Muscle of arm (tissue), 1 donor: ENCODE measurements at regions not wholly inside any gene's neighbourhood (a gene's known extent, or its start where the extent isn't known, plus 50 kb on each side); places are given as distances from the start of the nearest gene placed in this dataset.

Experiments
- DNase-seq: peaks from one replicate; pipeline ENCODE4 v3.0.0-alpha.2; 2013

DNA sequence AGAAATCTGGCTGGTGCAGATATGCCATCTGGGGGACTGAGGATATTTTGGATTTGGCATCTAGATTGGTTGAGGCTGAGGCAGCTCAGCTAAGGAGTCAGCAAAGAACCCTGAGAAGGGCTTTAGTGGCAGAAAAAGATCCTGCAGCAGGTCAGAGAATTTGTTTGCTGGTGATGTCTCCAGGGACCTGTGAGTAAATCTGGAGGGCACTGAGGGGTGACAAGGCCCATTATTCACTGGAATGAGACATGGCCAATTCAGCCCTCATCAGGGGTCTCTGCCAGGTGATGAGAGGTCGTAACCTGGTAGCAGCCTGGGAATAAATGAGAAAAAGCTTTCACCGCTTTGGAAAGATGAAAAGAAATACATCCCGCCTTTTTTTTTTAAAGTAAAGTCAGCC lies 118.3 kb upstream of the FBXL4 start:
- DNase-seq = no peak

- DNase-seq = no peak
Observed at GRCh38 chr6:99064834-99065233, 117.1 kb upstream of the FBXL4 start.

DNA sequence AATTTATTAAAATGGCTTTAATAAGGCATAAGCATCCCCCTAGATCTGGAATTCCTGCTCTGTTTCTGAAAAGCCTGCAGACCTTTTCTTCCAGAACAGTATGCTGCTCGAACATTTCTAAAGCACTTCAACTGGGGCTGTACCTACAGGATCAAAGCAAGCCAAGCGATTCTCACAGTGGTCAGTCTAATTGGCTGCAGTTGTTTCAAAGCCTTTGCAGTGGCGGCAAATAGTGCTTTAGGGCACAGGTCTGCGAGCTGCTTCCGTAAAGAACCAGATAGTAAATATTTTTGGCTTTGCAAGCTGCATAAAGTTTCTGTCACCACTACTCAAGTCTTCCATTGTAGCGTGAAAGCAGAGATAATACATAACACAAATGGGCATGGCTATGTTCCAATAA lies 88.9 kb upstream of the FBXL4 start:
- no peak for DNase-seq

GRCh38 chr6:99032396-99032795 lies 84.7 kb upstream of the FBXL4 start:
- DNase-seq = no peak

- DNase-seq = no peak
Observed at GRCh38 chr6:99031957-99032356, 84.2 kb upstream of the FBXL4 start.

DNA sequence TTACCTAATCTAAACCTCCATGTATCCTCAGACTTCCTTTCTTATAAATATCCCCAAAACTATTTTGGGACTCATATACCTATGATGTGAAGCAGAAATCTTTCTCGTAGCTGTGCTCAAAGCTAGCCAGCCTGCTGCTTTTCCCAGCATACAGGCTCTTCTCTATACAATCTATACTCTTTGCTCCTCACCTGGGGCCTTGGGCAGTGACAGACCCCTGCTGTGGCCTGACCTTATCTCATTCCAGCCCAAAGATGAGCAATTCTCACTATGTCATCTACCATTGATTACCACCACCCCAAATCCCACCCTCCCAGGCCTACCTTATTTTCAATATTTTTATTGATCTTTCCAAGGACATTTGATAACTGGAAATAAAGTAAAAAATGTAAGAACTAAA lies 83.2 kb upstream of the FBXL4 start:
- no peak for DNase-seq

GRCh38 chr6:99026135-99026534 lies 78.4 kb upstream of the FBXL4 start:
- DNase-seq = no peak

DNA sequence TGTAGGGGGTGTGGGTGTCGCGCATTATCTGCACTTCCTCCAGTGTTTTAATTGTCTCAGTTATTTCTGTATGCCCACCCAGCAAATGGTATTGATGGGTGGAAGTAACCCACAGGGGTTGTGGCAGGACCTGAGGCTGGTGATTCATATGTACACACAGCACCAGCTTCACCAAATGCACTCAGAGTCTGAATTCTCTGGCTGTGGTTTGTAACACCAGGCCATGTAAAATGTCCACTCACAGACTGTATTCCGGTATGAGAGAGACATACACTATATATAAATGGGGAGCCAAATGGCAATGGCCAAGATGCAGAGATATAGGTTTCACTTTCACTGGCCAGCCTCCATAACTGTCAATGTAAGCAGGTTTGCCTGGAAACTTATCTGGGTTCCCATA lies 76.3 kb upstream of the FBXL4 start:
- no peak for DNase-seq

DNA sequence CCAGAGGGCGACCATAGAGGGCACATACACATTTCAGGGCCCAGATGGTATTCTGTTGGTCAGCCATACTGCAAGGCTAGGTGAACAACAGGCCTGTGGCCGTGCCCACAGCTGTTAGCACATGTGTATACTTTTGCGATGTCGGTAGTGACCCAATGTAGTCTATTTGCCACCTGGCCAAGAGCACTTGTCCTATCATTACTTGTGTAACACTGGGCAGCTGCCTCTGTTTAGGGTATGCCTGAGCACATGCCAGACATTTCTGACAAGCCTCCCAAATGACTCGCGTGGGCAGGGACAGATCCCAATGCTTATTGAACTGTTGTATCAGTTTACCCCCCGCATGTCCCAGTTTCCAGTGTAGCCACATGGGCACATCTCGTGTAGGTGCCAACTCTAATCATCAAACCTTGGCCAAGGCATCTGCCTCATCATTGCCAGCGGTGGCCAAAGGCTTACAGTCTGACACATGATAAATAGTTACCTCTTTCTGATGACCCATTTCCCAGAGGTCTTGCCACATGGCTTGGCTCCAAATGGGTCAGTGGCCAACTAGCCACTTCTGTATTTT lies 74.4 kb upstream of the FBXL4 start:
- no peak for DNase-seq

DNA sequence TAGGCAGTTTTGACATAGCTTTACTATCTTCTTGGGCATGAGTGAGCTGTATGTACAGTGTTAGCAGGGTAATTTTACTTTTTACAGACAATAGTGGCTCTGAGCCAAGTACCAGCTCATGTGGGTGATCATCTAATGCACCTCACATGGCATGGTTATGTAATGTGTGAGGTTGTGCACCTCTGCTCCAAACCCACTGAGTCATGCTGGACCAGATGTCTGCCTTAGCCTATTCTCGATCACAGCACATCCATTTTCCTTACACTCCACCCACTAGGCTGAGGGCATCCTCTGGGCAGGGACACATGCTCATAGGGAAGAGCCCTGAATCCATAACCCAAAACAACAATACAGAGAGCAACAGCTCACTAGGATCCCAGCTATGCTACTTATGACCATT lies 71.6 kb upstream of the FBXL4 start:
- no peak for DNase-seq

DNA sequence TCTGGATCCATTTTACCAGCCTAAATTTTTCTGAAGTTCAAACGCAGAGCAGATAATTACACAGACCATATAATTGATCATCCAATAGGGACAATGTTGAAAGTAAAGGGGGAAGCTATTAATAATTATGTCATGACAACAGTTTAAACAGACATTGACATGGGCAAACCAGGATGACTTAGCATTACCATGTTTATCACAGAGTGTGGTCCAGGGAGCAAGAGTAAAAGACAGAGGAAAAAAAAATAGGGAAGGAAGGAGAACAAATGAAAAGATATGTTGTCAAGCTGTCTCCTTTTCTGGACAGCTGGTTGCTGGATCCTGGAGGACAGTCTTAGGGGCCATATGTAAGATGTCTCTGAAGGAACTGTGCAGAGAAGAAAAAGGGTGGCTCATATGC lies 69.4 kb upstream of the FBXL4 start:
- no peak for DNase-seq

GRCh38 chr6:99016355-99016754 lies 68.6 kb upstream of the FBXL4 start:
- no peak for DNase-seq

GRCh38 chr6:99014061-99014460 lies 66.3 kb upstream of the FBXL4 start:
- DNase-seq = no peak

GRCh38 chr6:99013661-99014060 lies 65.9 kb upstream of the FBXL4 start:
- no peak for DNase-seq

DNA sequence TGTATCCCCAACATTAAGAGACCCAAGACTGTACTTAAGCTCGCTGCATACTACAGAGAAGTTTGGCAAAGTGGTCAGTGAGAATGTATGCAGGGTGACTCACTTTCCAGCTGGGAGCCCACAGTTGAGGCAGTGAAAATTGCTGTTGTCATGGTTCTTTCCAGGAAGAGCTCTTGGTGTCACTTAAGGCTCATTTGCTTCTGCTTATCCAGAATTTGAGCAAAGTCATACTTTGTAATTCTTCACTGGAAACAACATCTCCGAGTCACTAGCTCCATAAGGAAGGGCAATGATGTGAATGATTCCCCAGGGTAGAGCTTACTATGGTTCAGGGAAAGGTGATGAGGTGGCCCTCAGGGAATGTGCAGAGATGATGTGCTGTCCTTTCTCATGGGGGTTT lies 65.4 kb upstream of the FBXL4 start:
- DNase-seq = no peak

DNA sequence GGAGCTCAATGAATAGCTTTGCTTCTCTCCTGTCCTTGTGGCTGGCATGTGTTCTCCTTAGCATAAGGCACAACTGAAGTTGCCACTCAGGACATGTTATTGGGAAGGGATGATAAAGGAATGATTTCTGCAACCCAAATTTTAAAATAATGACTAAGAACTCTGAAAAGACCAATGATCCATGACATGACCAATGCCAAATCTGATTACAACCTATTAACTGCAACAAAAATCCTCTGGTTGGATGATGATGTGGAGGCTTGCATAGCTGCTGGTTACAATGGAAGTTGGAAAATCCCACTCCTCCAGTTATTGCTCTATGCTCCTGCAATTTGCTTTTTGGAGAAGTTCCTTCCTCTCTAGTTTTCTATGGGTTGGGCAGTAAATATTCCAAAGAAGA lies 63.4 kb upstream of the FBXL4 start:
- no peak for DNase-seq

- DNase-seq = no peak
Observed at GRCh38 chr6:99002831-99003230, 55.1 kb upstream of the FBXL4 start.

GRCh38 chr6:98998103-98998502 lies 50.4 kb upstream of the FBXL4 start:
- DNase-seq = no peak
